ENCODE measurements at regions not wholly inside any gene's neighbourhood (a gene's known extent, or its start where the extent isn't known, plus 50 kb on each side); places are given as distances from the start of the nearest gene placed in this dataset.

- no peak for DNase-seq (ENCODE audit: low read depth in 6 of 9, low spot score in 9 of 9)
- no peaks in the 10 kb centered on the region for H3K36me3 ChIP-seq (ENCODE audit: control insufficient read depth in 2 of 2, insufficient read depth in 2 of 2, low read length in 1 of 2)
Observed at GRCh38 chr4:8732092-8732491, 139.5 kb downstream of the CPZ start.

GRCh38 chr4:8731364-8731763 lies 138.8 kb downstream of the CPZ start:
- 90% methylated on average over 6 of the region's 6 CpGs for WGBS
- H3K4me3 ChIP-seq (ENCODE audit: low read length in 2 of 2): no peak overlapping the region
- no peak overlapping the region for H3K27ac ChIP-seq (ENCODE audit: low read depth in 1 of 2, low read length in 1 of 2)
- H3K36me3 ChIP-seq (ENCODE audit: control insufficient read depth in 2 of 2, insufficient read depth in 2 of 2, low read length in 1 of 2): no peaks in the 10 kb centered on the region
- DNase-seq (ENCODE audit: low read depth in 6 of 9, low spot score in 9 of 9): no peak
- no peaks in the 10 kb centered on the region for H3K4me1 ChIP-seq (ENCODE audit: control insufficient read depth in 2 of 2, insufficient read depth in 2 of 2, low read length in 2 of 2)
- H3K9me3 ChIP-seq (ENCODE audit: control insufficient read depth in 2 of 2, insufficient read depth in 1 of 2, low read length in 1 of 2): peaks cover 0 to 5% of the 10 kb centered on the region in 2 donors
- H3K27me3 ChIP-seq (ENCODE audit: control insufficient read depth in 2 of 2, insufficient read depth in 1 of 2, low read length in 1 of 2): no peaks in the 10 kb centered on the region

More at GRCh38 chr4:8732092-8732491, 139.5 kb downstream of the CPZ start:
- no peak overlapping the region for H3K4me3 ChIP-seq (ENCODE audit: low read length in 2 of 2)
- H3K27me3 ChIP-seq (ENCODE audit: control insufficient read depth in 2 of 2, insufficient read depth in 1 of 2, low read length in 1 of 2): no peaks in the 10 kb centered on the region
- WGBS: 93% methylated on average over 10 of the region's 10 CpGs
- H3K9me3 ChIP-seq (ENCODE audit: control insufficient read depth in 2 of 2, insufficient read depth in 1 of 2, low read length in 1 of 2): peaks cover 0 to 5% of the 10 kb centered on the region in 2 donors
- H3K4me1 ChIP-seq (ENCODE audit: control insufficient read depth in 2 of 2, insufficient read depth in 2 of 2, low read length in 2 of 2): no peaks in the 10 kb centered on the region
- no peak overlapping the region for H3K27ac ChIP-seq (ENCODE audit: low read depth in 1 of 2, low read length in 1 of 2)

GRCh38 chr4:8730681-8731080 lies 138.1 kb downstream of the CPZ start:
- no peak for DNase-seq (ENCODE audit: low read depth in 6 of 9, low spot score in 9 of 9)
- Histone ChIP-seq H3K4me1 (ENCODE audit: control insufficient read depth in 2 of 2, insufficient read depth in 2 of 2, low read length in 2 of 2) (no peaks in the 10 kb centered on the region), H3K27ac (ENCODE audit: low read depth in 1 of 2, low read length in 1 of 2) (no peak overlapping the region), H3K27me3 (ENCODE audit: control insufficient read depth in 2 of 2, insufficient read depth in 1 of 2, low read length in 1 of 2) (no peaks in the 10 kb centered on the region), H3K36me3 (ENCODE audit: control insufficient read depth in 2 of 2, insufficient read depth in 2 of 2, low read length in 1 of 2) (no peaks in the 10 kb centered on the region), H3K9me3 (ENCODE audit: control insufficient read depth in 2 of 2, insufficient read depth in 1 of 2, low read length in 1 of 2) (peaks cover 0 to 5% of the 10 kb centered on the region in 2 donors), H3K4me3 (ENCODE audit: low read length in 2 of 2) (no peak overlapping the region)
- 95% methylated on average over 6 of the region's 6 CpGs for WGBS

- no peak for DNase-seq (ENCODE audit: low read depth in 6 of 9, low spot score in 9 of 9)
- WGBS: 91% methylated on average over 9 of the region's 9 CpGs
Observed at GRCh38 chr4:8730159-8730558, 137.6 kb downstream of the CPZ start.

GRCh38 chr4:8729408-8730149 lies 137.0 kb downstream of the CPZ start:
- H3K36me3 ChIP-seq (ENCODE audit: control insufficient read depth in 2 of 2, insufficient read depth in 2 of 2, low read length in 1 of 2): no peaks in the 10 kb centered on the region
- H3K27ac ChIP-seq (ENCODE audit: low read depth in 1 of 2, low read length in 1 of 2): no peak overlapping the region
- 95% methylated on average over 18 of the region's 18 CpGs for WGBS
- no peak overlapping the region for H3K4me3 ChIP-seq (ENCODE audit: low read length in 2 of 2)
- H3K4me1 ChIP-seq (ENCODE audit: control insufficient read depth in 2 of 2, insufficient read depth in 2 of 2, low read length in 2 of 2): no peaks in the 10 kb centered on the region
- H3K27me3 ChIP-seq (ENCODE audit: control insufficient read depth in 2 of 2, insufficient read depth in 1 of 2, low read length in 1 of 2): peaks cover 0 to 7% of the 10 kb centered on the region in 2 donors
- DNase-seq (ENCODE audit: low read depth in 6 of 9, low spot score in 9 of 9): no peak
- H3K9me3 ChIP-seq (ENCODE audit: control insufficient read depth in 2 of 2, insufficient read depth in 1 of 2, low read length in 1 of 2): peaks cover 0 to 5% of the 10 kb centered on the region in 2 donors

More at GRCh38 chr4:8730159-8730558, 137.6 kb downstream of the CPZ start:
- no peaks in the 10 kb centered on the region for H3K4me1 ChIP-seq (ENCODE audit: control insufficient read depth in 2 of 2, insufficient read depth in 2 of 2, low read length in 2 of 2)
- no peak overlapping the region for H3K4me3 ChIP-seq (ENCODE audit: low read length in 2 of 2)
- H3K27ac ChIP-seq (ENCODE audit: low read depth in 1 of 2, low read length in 1 of 2): no peak overlapping the region
- peaks cover 0 to 5% of the 10 kb centered on the region in 2 donors for H3K9me3 ChIP-seq (ENCODE audit: control insufficient read depth in 2 of 2, insufficient read depth in 1 of 2, low read length in 1 of 2)
- peaks cover 0 to 3% of the 10 kb centered on the region in 2 donors for H3K27me3 ChIP-seq (ENCODE audit: control insufficient read depth in 2 of 2, insufficient read depth in 1 of 2, low read length in 1 of 2)
- H3K36me3 ChIP-seq (ENCODE audit: control insufficient read depth in 2 of 2, insufficient read depth in 2 of 2, low read length in 1 of 2): no peaks in the 10 kb centered on the region

GRCh38 chr4:8728536-8729407 lies 136.2 kb downstream of the CPZ start:
- 94% methylated on average over 21 of the region's 21 CpGs for WGBS
- H3K27me3 ChIP-seq (ENCODE audit: control insufficient read depth in 2 of 2, insufficient read depth in 1 of 2, low read length in 1 of 2): peaks cover 0 to 7% of the 10 kb centered on the region in 2 donors
- peaks cover 0 to 5% of the 10 kb centered on the region in 2 donors for H3K9me3 ChIP-seq (ENCODE audit: control insufficient read depth in 2 of 2, insufficient read depth in 1 of 2, low read length in 1 of 2)
- H3K36me3 ChIP-seq (ENCODE audit: control insufficient read depth in 2 of 2, insufficient read depth in 2 of 2, low read length in 1 of 2): no peaks in the 10 kb centered on the region
- no peak for DNase-seq (ENCODE audit: low read depth in 6 of 9, low spot score in 9 of 9)
- no peak overlapping the region for H3K27ac ChIP-seq (ENCODE audit: low read depth in 1 of 2, low read length in 1 of 2)
- no peaks in the 10 kb centered on the region for H3K4me1 ChIP-seq (ENCODE audit: control insufficient read depth in 2 of 2, insufficient read depth in 2 of 2, low read length in 2 of 2)
- no peak overlapping the region for H3K4me3 ChIP-seq (ENCODE audit: low read length in 2 of 2)

- WGBS: 65% methylated on average over 16 of the region's 16 CpGs
Observed at GRCh38 chr4:8727546-8728510, 135.3 kb downstream of the CPZ start.

GRCh38 chr4:8727131-8727530 lies 134.6 kb downstream of the CPZ start:
- H3K36me3 ChIP-seq (ENCODE audit: control insufficient read depth in 2 of 2, insufficient read depth in 2 of 2, low read length in 1 of 2): no peaks in the 10 kb centered on the region
- no peaks in the 10 kb centered on the region for H3K9me3 ChIP-seq (ENCODE audit: control insufficient read depth in 2 of 2, insufficient read depth in 1 of 2, low read length in 1 of 2)
- H3K4me1 ChIP-seq (ENCODE audit: control insufficient read depth in 2 of 2, insufficient read depth in 2 of 2, low read length in 2 of 2): no peaks in the 10 kb centered on the region
- peaks cover 0 to 7% of the 10 kb centered on the region in 2 donors for H3K27me3 ChIP-seq (ENCODE audit: control insufficient read depth in 2 of 2, insufficient read depth in 1 of 2, low read length in 1 of 2)
- no peak overlapping the region for H3K4me3 ChIP-seq (ENCODE audit: low read length in 2 of 2)
- DNase-seq (ENCODE audit: low read depth in 6 of 9, low spot score in 9 of 9): no peak
- 83% methylated on average over 12 of the region's 12 CpGs for WGBS
- no peak overlapping the region for H3K27ac ChIP-seq (ENCODE audit: low read depth in 1 of 2, low read length in 1 of 2)

More at GRCh38 chr4:8727546-8728510, 135.3 kb downstream of the CPZ start:
- Histone ChIP-seq H3K27ac (ENCODE audit: low read depth in 1 of 2, low read length in 1 of 2) (no peak overlapping the region), H3K27me3 (ENCODE audit: control insufficient read depth in 2 of 2, insufficient read depth in 1 of 2, low read length in 1 of 2) (peaks cover 0 to 7% of the 10 kb centered on the region in 2 donors), H3K4me3 (ENCODE audit: low read length in 2 of 2) (no peak overlapping the region), H3K9me3 (ENCODE audit: control insufficient read depth in 2 of 2, insufficient read depth in 1 of 2, low read length in 1 of 2) (peaks cover 0 to 4% of the 10 kb centered on the region in 2 donors), H3K36me3 (ENCODE audit: control insufficient read depth in 2 of 2, insufficient read depth in 2 of 2, low read length in 1 of 2) (no peaks in the 10 kb centered on the region), H3K4me1 (ENCODE audit: control insufficient read depth in 2 of 2, insufficient read depth in 2 of 2, low read length in 2 of 2) (no peaks in the 10 kb centered on the region)
- no peak for DNase-seq (ENCODE audit: low read depth in 6 of 9, low spot score in 9 of 9)

All from thymus (tissue), 11 donors.